ENCODE measurements at regions not wholly inside any gene's neighbourhood (a gene's known extent, or its start where the extent isn't known, plus 50 kb on each side); places are given as distances from the start of the nearest gene placed in this dataset.

GRCh38 chr2:77999376-77999775 lies 477.2 kb upstream of the LRRTM4 start:
- no peak for TF ChIP-seq CTCF (IDR thresholded peaks at IDR 0.05)
- H3K27me3 ChIP-seq (replicated peaks; ENCODE audit: insufficient read depth): no peaks in the 10 kb centered on the region
- H3K4me3 ChIP-seq: no peak overlapping the region
- no peak overlapping the region for H3K27ac ChIP-seq
- DNase-seq (ENCODE audit: low spot score): no peak
- H3K9me3 ChIP-seq: no peaks in the 10 kb centered on the region
- no peak for ATAC-seq (ENCODE audit: insufficient number of reproducible peaks, low FRiP score, low read depth)
- no peaks in the 10 kb centered on the region for H3K36me3 ChIP-seq
- H3K4me1 ChIP-seq (ENCODE audit: control insufficient read depth in 1 of 2, low read depth in 2 of 2): no peaks in the 10 kb centered on the region

- no peak overlapping the region for H3K27ac ChIP-seq
- H3K27me3 ChIP-seq (replicated peaks; ENCODE audit: insufficient read depth): no peaks in the 10 kb centered on the region
- H3K36me3 ChIP-seq: no peaks in the 10 kb centered on the region
- no peak overlapping the region for H3K4me3 ChIP-seq
- no peaks in the 10 kb centered on the region for H3K4me1 ChIP-seq (ENCODE audit: control insufficient read depth in 1 of 2, low read depth in 2 of 2)
- TF ChIP-seq CTCF (IDR thresholded peaks at IDR 0.05): no peak
- H3K9me3 ChIP-seq: no peaks in the 10 kb centered on the region
- ATAC-seq (ENCODE audit: insufficient number of reproducible peaks, low FRiP score, low read depth) (no peak), DNase-seq (ENCODE audit: low spot score) (no peak)
These were observed 487.1 kb upstream of the LRRTM4 start for GRCh38 chr2:78009289-78009688.

GRCh38 chr2:78011251-78011650 lies 489.1 kb upstream of the LRRTM4 start:
- no peak overlapping the region for H3K27ac ChIP-seq
- ATAC-seq (ENCODE audit: insufficient number of reproducible peaks, low FRiP score, low read depth) (no peak), DNase-seq (ENCODE audit: low spot score) (no peak)
- H3K4me1 ChIP-seq (ENCODE audit: control insufficient read depth in 1 of 2, low read depth in 2 of 2): no peaks in the 10 kb centered on the region
- H3K9me3 ChIP-seq: no peaks in the 10 kb centered on the region
- TF ChIP-seq CTCF (IDR thresholded peaks at IDR 0.05): no peak
- no peaks in the 10 kb centered on the region for H3K36me3 ChIP-seq
- H3K27me3 ChIP-seq (replicated peaks; ENCODE audit: insufficient read depth): no peaks in the 10 kb centered on the region
- H3K4me3 ChIP-seq: no peak overlapping the region

GRCh38 chr2:78020491-78020890 lies 498.3 kb upstream of the LRRTM4 start:
- no peak for DNase-seq (ENCODE audit: low spot score)
- Histone ChIP-seq H3K27ac (no peak overlapping the region), H3K4me1 (ENCODE audit: control insufficient read depth in 1 of 2, low read depth in 2 of 2) (no peaks in the 10 kb centered on the region), H3K36me3 (no peaks in the 10 kb centered on the region), H3K4me3 (no peak overlapping the region), H3K27me3 (replicated peaks; ENCODE audit: insufficient read depth) (no peaks in the 10 kb centered on the region), H3K9me3 (no peaks in the 10 kb centered on the region)
- TF ChIP-seq CTCF (IDR thresholded peaks at IDR 0.05): no peak
- no peak for ATAC-seq (ENCODE audit: insufficient number of reproducible peaks, low FRiP score, low read depth)

- Histone ChIP-seq H3K4me1 (ENCODE audit: control insufficient read depth in 1 of 2, low read depth in 2 of 2) (no peaks in the 10 kb centered on the region), H3K27me3 (replicated peaks; ENCODE audit: insufficient read depth) (no peaks in the 10 kb centered on the region), H3K36me3 (no peaks in the 10 kb centered on the region), H3K4me3 (no peak overlapping the region), H3K27ac (no peak overlapping the region), H3K9me3 (no peaks in the 10 kb centered on the region)
- no peak for TF ChIP-seq CTCF (IDR thresholded peaks at IDR 0.05)
- ATAC-seq (ENCODE audit: insufficient number of reproducible peaks, low FRiP score, low read depth) (no peak), DNase-seq (ENCODE audit: low spot score) (no peak)
These were observed 501.2 kb upstream of the LRRTM4 start for GRCh38 chr2:78023356-78023755.
